Prostate gland (tissue), 2 donors: ENCODE measurements at regions not wholly inside any gene's neighbourhood (a gene's known extent, or its start where the extent isn't known, plus 50 kb on each side); places are given as distances from the start of the nearest gene placed in this dataset.

ENCODE experiments used
- CTCF ChIP-seq, 4 experiments: fragments of 200-600 bp in 2 of 4; fragments of 450-650 bp in 2 of 4; sonication (generic) in 2 of 4; IDR thresholded peaks; 1 replicate in 3 of 4; 2 replicates in 1 of 4; pipeline ENCODE4 v1.5.1; 2016 to 2019; ENCODE audit warnings: antibody characterized with exemption in 4 of 4, mild to moderate bottlenecking in 2 of 4, moderate library complexity in 2 of 4
- POLR2A ChIP-seq: fragments of 450-650 bp; IDR thresholded peaks from one replicate; pipeline ENCODE4 v1.6.1; 2016; ENCODE audit warnings: antibody characterized with exemption, mild to moderate bottlenecking

DNA sequence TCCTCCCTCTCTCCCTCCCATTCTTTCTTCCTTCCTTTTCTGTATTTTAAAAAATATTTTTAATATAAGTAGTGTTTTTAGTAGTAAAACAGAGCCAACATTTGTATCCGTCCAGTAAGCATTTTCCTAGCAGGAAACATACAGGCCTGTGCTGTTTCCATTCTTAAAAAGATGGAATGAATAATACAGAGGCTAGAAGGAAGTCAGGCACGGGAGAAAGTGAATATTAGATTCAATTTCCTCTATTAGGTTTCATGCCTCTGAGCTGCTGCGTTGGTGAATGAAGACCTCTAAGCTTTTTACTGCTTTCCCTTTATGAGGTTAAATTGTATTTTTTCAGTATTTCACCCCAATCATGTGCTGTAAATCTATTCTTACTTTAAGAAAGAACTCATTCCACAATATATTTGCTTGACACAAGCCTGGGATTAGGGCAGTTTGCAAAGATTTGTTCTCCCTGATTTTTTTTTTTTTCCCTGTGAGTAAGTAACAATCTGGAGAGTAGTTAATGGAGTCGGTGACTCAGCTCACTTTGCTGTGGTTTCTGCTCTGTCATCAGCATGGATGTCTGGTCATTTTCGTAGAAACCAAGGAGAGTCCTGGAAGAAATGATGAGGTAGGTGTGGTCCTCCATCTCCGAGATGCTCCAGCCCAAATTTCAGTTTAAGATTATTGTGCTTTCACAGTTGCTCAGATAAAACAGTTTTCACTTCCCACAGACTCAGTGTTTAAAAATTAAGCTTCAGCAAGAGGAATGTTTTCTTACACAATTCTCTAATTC is 76.1 kb upstream of the PITRM1 start:
- TF ChIP-seq POLR2A (no peak), CTCF (IDR thresholded peaks at IDR 0.05) (no peak)
